H1 (cell line): ENCODE measurements at regions not wholly inside any gene's neighbourhood (a gene's known extent, or its start where the extent isn't known, plus 50 kb on each side); places are given as distances from the start of the nearest gene placed in this dataset.

Experiments
- CTCF ChIA-PET: fragments of 300-600 bp; sonication (Branson Sonifier 250); formaldehyde crosslinking; loops from one replicate; lab custom pipeline; 2021; ENCODE audit not compliant: partially characterized antibody; lab: Charles Lee
- POLR2A ChIA-PET: fragments of 300-600 bp; sonication (Branson Sonifier 250); formaldehyde crosslinking; loops from one replicate; lab custom pipeline; 2021; ENCODE audit warnings: inconsistent platforms; ENCODE audit not compliant: partially characterized antibody; lab: Charles Lee
- DNase-seq, 2 experiments: peaks; one replicate each; pipeline versions ENCODE4 v3.0.0 to v3.0.0-alpha.2; 2010 to 2022; ENCODE audit warnings: low spot score in 2 of 2, low read depth in 1 of 2, mixed read lengths in 1 of 2
- FAIRE-seq: peaks from 2 replicates; lab custom pipeline; 2011; peaks lifted over from hg19 to GRCh38; lab: Jason Lieb, UNC
- H2AFZ ChIP-seq: 2 replicates; pipeline ENCODE4 v1.8.1; 2012; ENCODE audit warnings: low read length, inconsistent platforms
- H2AK5ac ChIP-seq: 2 replicates; pipeline ENCODE4 v1.6.1; 2013; ENCODE audit warnings: low read depth, low read length
- H2BK120ac ChIP-seq: replicated peaks from 2 replicates; pipeline ENCODE3; 2013; ENCODE audit warnings: low read depth, low read length, inconsistent platforms
- H2BK12ac ChIP-seq: 2 replicates; pipeline ENCODE4 v1.6.1; 2013; ENCODE audit warnings: low read depth, low read length
- H2BK15ac ChIP-seq: 2 replicates; pipeline ENCODE4 v1.6.1; 2013; ENCODE audit warnings: low read length
- H2BK20ac ChIP-seq: 2 replicates; pipeline ENCODE4 v1.6.1; 2013; ENCODE audit warnings: low read length
- H2BK5ac ChIP-seq: 2 replicates; pipeline ENCODE4 v1.6.1; 2013; ENCODE audit warnings: low read depth, low read length
- H3K14ac ChIP-seq: 2 replicates; pipeline ENCODE4 v1.6.1; 2013; ENCODE audit warnings: inconsistent platforms; ENCODE audit not compliant: insufficient read length
- H3K18ac ChIP-seq: 2 replicates; pipeline ENCODE4 v1.6.1; 2013; ENCODE audit warnings: low read length; ENCODE audit errors: extremely low read depth
- H3K23ac ChIP-seq: 2 replicates; pipeline ENCODE4 v1.6.1; 2013; ENCODE audit warnings: inconsistent platforms; ENCODE audit not compliant: insufficient read length
- H3K23me2 ChIP-seq: 2 replicates; pipeline ENCODE4 v1.6.1; 2013; ENCODE audit warnings: low read depth, low read length
- H3K27ac ChIP-seq: 2 replicates; pipeline ENCODE4 v1.6.1; 2011; ENCODE audit warnings: low read depth, low read length, inconsistent platforms
- H3K27me3 ChIP-seq, 4 experiments: replicated peaks in 1 of 4; 1 replicate in 1 of 4; 2 replicates in 3 of 4; pipeline versions ENCODE4 v1.6.1 to v1.8.1; 2011 to 2013; ENCODE audit warnings: low read length in 3 of 4, mild to moderate bottlenecking in 3 of 4, inconsistent platforms in 2 of 4, mixed read lengths in 2 of 4, moderate library complexity in 1 of 4; ENCODE audit not compliant: control insufficient read depth in 3 of 4, insufficient read depth in 3 of 4; ENCODE audit errors: extremely low read depth in 1 of 4
- H3K36me3 ChIP-seq, 4 experiments: 2 replicates each; pipeline versions ENCODE4 v1.6.1 to v1.8.1; 2011 to 2013; ENCODE audit warnings: mild to moderate bottlenecking in 4 of 4, low read length in 3 of 4, moderate library complexity in 2 of 4, control low read depth in 1 of 4, inconsistent platforms in 1 of 4; ENCODE audit not compliant: insufficient read depth in 4 of 4, control insufficient read depth in 2 of 4
- H3K4ac ChIP-seq: replicated peaks from 2 replicates; pipeline ENCODE3; 2013; ENCODE audit warnings: low read length, low read depth, mixed read lengths, inconsistent platforms; ENCODE audit not compliant: insufficient read length
- H3K4me1 ChIP-seq, 4 experiments: replicated peaks in 1 of 4; 1 replicate in 1 of 4; 2 replicates in 3 of 4; pipeline versions ENCODE4 v1.6.1 to v1.8.1; 2011 to 2013; ENCODE audit warnings: low read length in 3 of 4, inconsistent platforms in 2 of 4, mixed read lengths in 1 of 4; ENCODE audit not compliant: insufficient read depth in 4 of 4, control insufficient read depth in 3 of 4
- H3K4me2 ChIP-seq, 2 experiments: 2 replicates each; pipeline versions ENCODE4 v1.6.1 to v1.8.1; 2011 to 2013; ENCODE audit warnings: low read depth in 2 of 2, low read length in 2 of 2, control low read depth in 1 of 2, inconsistent platforms in 1 of 2, mild to moderate bottlenecking in 1 of 2; ENCODE audit not compliant: insufficient read depth in 1 of 2
- H3K4me3 ChIP-seq, 4 experiments: fragments of 200-600, 300-600 bp in 1 of 4; sonication (generic), shearing (Covaris generic), sonication (Bioruptor Twin) in 1 of 4; 2 replicates each; pipeline versions ENCODE4 v1.5.1 to v1.8.1; 2011 to 2016; ENCODE audit warnings: low read length in 4 of 4, low read depth in 3 of 4, control low read depth in 2 of 4, inconsistent platforms in 2 of 4, mild to moderate bottlenecking in 2 of 4, mixed read lengths in 1 of 4, moderate library complexity in 1 of 4; ENCODE audit not compliant: insufficient read depth in 2 of 4; ENCODE audit errors: extremely low read depth in 1 of 4
- H3K56ac ChIP-seq: replicated peaks from 2 replicates; pipeline ENCODE3; 2013; ENCODE audit warnings: low read depth, mild to moderate bottlenecking, mixed read lengths, low read length, inconsistent platforms; ENCODE audit not compliant: insufficient read length
- H3K79me1 ChIP-seq: 2 replicates; pipeline ENCODE4 v1.6.1; 2013; ENCODE audit warnings: low read depth, low read length, control low read depth
- H3K79me2 ChIP-seq, 2 experiments: 2 replicates each; pipeline versions ENCODE4 v1.6.1 to v1.8.1; 2012 to 2013; ENCODE audit warnings: low read length in 2 of 2, mild to moderate bottlenecking in 2 of 2, inconsistent platforms in 1 of 2; ENCODE audit not compliant: insufficient read depth in 2 of 2, control insufficient read depth in 1 of 2
- H3K9ac ChIP-seq, 4 experiments: replicated peaks in 1 of 4; 1 replicate in 1 of 4; 2 replicates in 3 of 4; pipeline versions ENCODE4 v1.6.1 to v1.8.1; 2011 to 2013; ENCODE audit warnings: low read depth in 3 of 4, low read length in 3 of 4, control low read depth in 2 of 4, mild to moderate bottlenecking in 2 of 4, moderate library complexity in 2 of 4, inconsistent platforms in 1 of 4; ENCODE audit errors: extremely low read depth in 1 of 4
- H3K9me3 ChIP-seq, 2 experiments: 2 replicates each; pipeline versions ENCODE4 v1.6.1 to v1.8.1; 2012 to 2013; ENCODE audit warnings: mild to moderate bottlenecking in 2 of 2, moderate library complexity in 2 of 2, control low read depth in 1 of 2, inconsistent platforms in 1 of 2, low read depth in 1 of 2, low read length in 1 of 2, mixed read lengths in 1 of 2; ENCODE audit not compliant: insufficient read depth in 2 of 2
- H4K20me1 ChIP-seq, 2 experiments: replicated peaks in 1 of 2; 2 replicates each; pipeline versions ENCODE3 to v1.8.1; 2011 to 2013; ENCODE audit warnings: inconsistent platforms in 2 of 2, low read length in 2 of 2, mild to moderate bottlenecking in 1 of 2; ENCODE audit not compliant: insufficient read depth in 2 of 2, control insufficient read depth in 1 of 2
- H4K5ac ChIP-seq: 2 replicates; pipeline ENCODE4 v1.6.1; 2013; ENCODE audit warnings: low read length, low read depth, mixed read lengths, inconsistent platforms; ENCODE audit not compliant: insufficient read length
- H4K8ac ChIP-seq: 2 replicates; pipeline ENCODE4 v1.8.0; 2013; ENCODE audit warnings: mild to moderate bottlenecking, moderate library complexity, low read length, inconsistent platforms; ENCODE audit not compliant: insufficient read depth; ENCODE audit errors: extremely low read depth
- H4K91ac ChIP-seq: replicated peaks from 2 replicates; pipeline ENCODE3; 2013; ENCODE audit warnings: low read length, mixed read lengths, inconsistent platforms; ENCODE audit not compliant: insufficient read length
- ASH2L ChIP-seq: fragments of 200-600, 300-600 bp; sonication (generic); IDR thresholded peaks from one replicate; pipeline ENCODE4 v1.7.1; 2017; ENCODE audit warnings: low read length
- ATF3 ChIP-seq: IDR thresholded peaks from 2 replicates; pipeline ENCODE4 v1.6.1; 2011; ENCODE audit warnings: low read depth, mild to moderate bottlenecking, low read length; ENCODE audit not compliant: insufficient read depth
- CEBPB ChIP-seq: IDR thresholded peaks from 2 replicates; pipeline ENCODE4 v1.6.1; 2012; ENCODE audit warnings: low read depth, low read length
- CHD2 ChIP-seq: IDR thresholded peaks from 2 replicates; pipeline ENCODE4 v1.6.1; 2012; ENCODE audit warnings: low read length, improper control_type of control experiment
- CTBP2 ChIP-seq: IDR thresholded peaks from 2 replicates; pipeline ENCODE4 v1.7.0; 2011; ENCODE audit warnings: borderline replicate concordance, mild to moderate bottlenecking, moderate library complexity, mixed read lengths, low read length; ENCODE audit not compliant: insufficient read depth, insufficient read length
- E2F6 ChIP-seq: IDR thresholded peaks from 2 replicates; pipeline ENCODE4 v1.6.1; 2012; ENCODE audit warnings: inconsistent platforms
- GABPA ChIP-seq: IDR thresholded peaks from 2 replicates; pipeline ENCODE4 v1.6.1; 2011; ENCODE audit warnings: mild to moderate bottlenecking, low read length, moderate library complexity, borderline replicate concordance; ENCODE audit not compliant: insufficient read depth
- GTF2F1 ChIP-seq: IDR thresholded peaks from 2 replicates; pipeline ENCODE4 v1.6.1; 2012; ENCODE audit warnings: low read depth, low read length, improper control_type of control experiment, borderline replicate concordance
- MAFK ChIP-seq: IDR thresholded peaks from 2 replicates; pipeline ENCODE4 v1.6.1; 2012; ENCODE audit warnings: low read depth, mild to moderate bottlenecking, improper control_type of control experiment, low read length
- POLR2A ChIP-seq, 2 experiments: IDR thresholded peaks; 1 replicate in 1 of 2; 2 replicates in 1 of 2; pipeline ENCODE4 v1.6.1; 2011; ENCODE audit warnings: low read depth in 2 of 2, low read length in 2 of 2, mild to moderate bottlenecking in 2 of 2; ENCODE audit errors: control extremely low read depth in 1 of 2
- RFX5 ChIP-seq: IDR thresholded peaks from 2 replicates; pipeline ENCODE4 v1.6.1; 2011; ENCODE audit warnings: low read depth, low read length, improper control_type of control experiment, borderline replicate concordance
- SIX5 ChIP-seq: IDR thresholded peaks from 2 replicates; pipeline ENCODE4 v1.6.1; 2011; ENCODE audit warnings: mild to moderate bottlenecking, low read depth, low read length
- SP1 ChIP-seq: IDR thresholded peaks from 2 replicates; pipeline ENCODE4 v1.6.1; 2011; ENCODE audit warnings: low read depth, low read length
- SP2 ChIP-seq: IDR thresholded peaks from 2 replicates; pipeline ENCODE4 v1.6.1; 2012; ENCODE audit warnings: mild to moderate bottlenecking, low read length, inconsistent platforms
- TAF1 ChIP-seq: IDR thresholded peaks from 2 replicates; pipeline ENCODE4 v1.6.1; 2011; ENCODE audit warnings: mild to moderate bottlenecking, low read depth, low read length
- WGBS, 2 experiments: shearing (Covaris generic) in 1 of 2; methylation state at CpG; one replicate each; pipeline versions ENCODE4 v1.1.6 to v1.1.7; 2013 to 2015; ENCODE audit warnings: low lambda C conversion rate in 2 of 2, mixed read lengths in 2 of 2, inconsistent platforms in 1 of 2, low coverage in 1 of 2, missing lambda C conversion rate in 1 of 2; ENCODE audit not compliant: insufficient replicate concordance in 2 of 2, insufficient coverage in 1 of 2, insufficient read length in 1 of 2; ENCODE audit errors: extremely low coverage in 1 of 2, missing lambda C conversion rate in 1 of 2; 5-methylcytosine and 5-hydroxymethylcytosine counted together

- H4K8ac ChIP-seq: no peak overlapping the region
- H2BK120ac ChIP-seq: no peak overlapping the region
- DNase-seq: no peak
- H3K23ac ChIP-seq: no peak overlapping the region
- no peak overlapping the region; the same call in 1 of the 2 replicates for H2BK5ac ChIP-seq
- POLR2A ChIA-PET: no interaction called here
- no peak overlapping the region for H3K14ac ChIP-seq
- no peak overlapping the region for H3K4ac ChIP-seq
- no peak overlapping the region for H3K56ac ChIP-seq
- 89% methylated on average over 9 of the region's 9 CpGs; no CpG with 5 or more reads in 1 of the 2 experiments for WGBS, 2 experiments
- FAIRE-seq: no peak
- no peaks in the 10 kb centered on the region for H4K20me1 ChIP-seq
- no peaks in the 10 kb centered on the region for H3K79me2 ChIP-seq
- H2AFZ ChIP-seq: no peak overlapping the region
- H3K23me2 ChIP-seq: no peaks in the 10 kb centered on the region; the same call in 1 of the 2 replicates
- H3K18ac ChIP-seq: no peak overlapping the region
- no peak overlapping the region for H2AK5ac ChIP-seq
- no peak overlapping the region for H3K9ac ChIP-seq
- no peaks in the 10 kb centered on the region for H3K79me1 ChIP-seq
- H2BK20ac ChIP-seq: no peak overlapping the region
- H2BK15ac ChIP-seq: no peak overlapping the region
- CTCF ChIA-PET: interaction anchor here (0.6 to 9.5 kb wide), 6 partner anchors 31 to 810 kb away, joined by 3 to 114 read pairs (median 3); no protein-coding TSS in a partner anchor
- H3K4me2 ChIP-seq: no peak overlapping the region
- H3K36me3 ChIP-seq: no peaks in the 10 kb centered on the region
- no peaks in the 10 kb centered on the region for H3K27me3 ChIP-seq
- H3K9me3 ChIP-seq: no peaks in the 10 kb centered on the region
- no peak overlapping the region for H4K5ac ChIP-seq
- H3K4me3 ChIP-seq: no peak overlapping the region
- H3K27ac ChIP-seq: no peak overlapping the region
- peaks cover 0 to 8% (median under 1%) of the 10 kb centered on the region in 4 experiments; a peak in 2 of 7 replicates for H3K4me1 ChIP-seq
- H2BK12ac ChIP-seq: no peak overlapping the region
- H4K91ac ChIP-seq: no peak overlapping the region
- TF ChIP-seq ATF3 (no peak), CEBPB (no peak), CHD2 (no peak), E2F6 (no peak), SP2 (no peak), ASH2L (no peak), RFX5 (no peak), CTBP2 (no peak), MAFK (no peak), TAF1 (no peak), GTF2F1 (no peak), POLR2A (IDR thresholded peaks at IDR 0.05; ENCODE audit: control extremely low read depth in 1 of 2, low read depth in 2 of 2, low read length in 2 of 2) (no peak), SP1 (no peak), SIX5 (no peak), GABPA (no peak)
Observed at GRCh38 chr12:4044101-4044500, 170.9 kb upstream of the PARP11 start.
